Spleen (tissue), 11 donors: ENCODE measurements at regions not wholly inside any gene's neighbourhood (a gene's known extent, or its start where the extent isn't known, plus 50 kb on each side); places are given as distances from the start of the nearest gene placed in this dataset.

Experiments used
- DNase-seq: peaks from one replicate; pipeline ENCODE4 v3.0.0-alpha.2; 2020
- H3K27ac ChIP-seq, 8 donors: fragments of 200-600 bp; sonication (generic) in 7 of 8; 1 replicate in 4 of 8; 2 replicates in 4 of 8; pipeline versions ENCODE4 v1.5.0 to v1.8.0; 2016 to 2021; ENCODE audit warnings: inconsistent platforms in 4 of 8, mild to moderate bottlenecking in 4 of 8, moderate library complexity in 1 of 8
- H3K27me3 ChIP-seq, 7 donors: fragments of 200-600 bp; sonication (generic) in 6 of 7; replicated peaks in 1 of 7; 1 replicate in 4 of 7; 2 replicates in 3 of 7; pipeline versions ENCODE4 v1.5.0 to v1.8.0; 2016 to 2021; ENCODE audit warnings: inconsistent platforms in 3 of 7, mild to moderate bottlenecking in 1 of 7
- H3K36me3 ChIP-seq, 6 donors: fragments of 200-600 bp; sonication (generic) in 5 of 6; 1 replicate in 4 of 6; 2 replicates in 2 of 6; pipeline versions ENCODE4 v1.5.0 to v1.8.0; 2016 to 2021; ENCODE audit warnings: inconsistent platforms in 2 of 6
- H3K4me1 ChIP-seq, 6 donors: fragments of 200-600 bp; sonication (generic) in 5 of 6; 1 replicate in 3 of 6; 2 replicates in 3 of 6; pipeline versions ENCODE4 v1.5.0 to v1.8.0; 2016 to 2021; ENCODE audit warnings: inconsistent platforms in 3 of 6
- H3K4me3 ChIP-seq, 8 donors: fragments of 200-600 bp; sonication (generic) in 7 of 8; 1 replicate in 4 of 8; 2 replicates in 4 of 8; pipeline versions ENCODE4 v1.5.0 to v1.8.0; 2016 to 2021; ENCODE audit warnings: inconsistent platforms in 4 of 8, mild to moderate bottlenecking in 4 of 8, moderate library complexity in 2 of 8
- H3K9me3 ChIP-seq, 8 donors: fragments of 200-600 bp; sonication (generic) in 7 of 8; 1 replicate in 4 of 8; 2 replicates in 4 of 8; pipeline versions ENCODE4 v1.5.0 to v1.8.0; 2016 to 2021; ENCODE audit warnings: inconsistent platforms in 4 of 8
- POLR2A ChIP-seq, 3 donors: fragments of 450-650 bp; IDR thresholded peaks; one replicate each; pipeline ENCODE4 v1.5.1; 2017; ENCODE audit warnings: antibody characterized with exemption in 3 of 3, mild to moderate bottlenecking in 1 of 3
- POLR2AphosphoS5 ChIP-seq, 3 donors: sonication (generic); formaldehyde crosslinking; IDR thresholded peaks; one replicate each; pipeline ENCODE4 v1.5.1; 2017; ENCODE audit warnings: antibody characterized with exemption in 3 of 3
- WGBS, 5 donors: extraction: QIAGEN DNeasy Blood & Tissue Kit in 3 of 5; methylation state at CpG; one replicate each; pipeline versions ENCODE4 v1.1.5 to v1.1.7; 2013 to 2018; 5-methylcytosine and 5-hydroxymethylcytosine counted together
- intact Hi-C: fragments of 100-400 bp; cut with DNase I; formaldehyde crosslinking; loops from one replicate; pipeline ENCODE4 v1.15.0; 2023; ENCODE audit warnings: low total_unique reads
- TF ChIP-seq, protein P1 (sequence below), 11 experiments: fragments of 200-600 bp in 7 of 11; fragments of 450-650 bp in 4 of 11; sonication (generic) in 4 of 11; IDR thresholded peaks in 8 of 11; conservative IDR thresholded peaks in 3 of 11; 1 replicate in 7 of 11; 2 replicates in 4 of 11; pipeline versions ENCODE4 v1.4.0 to v1.8.0; 2016 to 2021; ENCODE audit warnings: antibody characterized with exemption in 11 of 11, inconsistent platforms in 4 of 11, mild to moderate bottlenecking in 1 of 11
- donor health status: healthy with polysubstance abuse.
- donor health status: DM: no; HTN: no; CAD: no; lungs with moderate emphysema.
- donor health status: DM: no; HTN: no; CAD: no.
- donor health status: Bipolar disorder and iron deficiency.
- donor health status: healthy.
- donor health status: DM: no; HTN: no; CAD: no.
- donor health status: DM: yes; HTN: yes; CAD: no.

DNA sequence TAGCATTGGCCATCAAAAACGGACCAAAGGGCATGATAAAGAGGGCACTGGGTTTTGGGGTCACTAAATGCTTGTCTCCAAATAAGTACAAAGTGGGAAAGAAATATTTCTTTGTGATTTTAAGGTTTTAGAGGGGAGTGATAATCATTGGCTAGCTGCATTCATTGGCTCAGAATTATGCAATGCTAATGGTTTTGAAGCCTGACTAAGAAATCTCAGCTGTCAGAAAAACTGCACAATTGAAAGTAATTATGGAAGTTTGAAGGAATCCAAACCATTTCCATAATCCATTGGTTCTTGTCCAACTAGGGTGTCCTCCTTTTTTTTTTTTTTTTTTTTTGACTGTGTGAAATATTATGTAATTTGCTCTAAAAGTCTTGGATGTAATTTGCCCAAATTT lies 88.2 kb upstream of the ARGLU1 start:
- DNase-seq: no peak
- 49 to 70% (median 60%) methylated on average over 1 of the region's 1 CpG for WGBS, 5 donors
- TF ChIP-seq POLR2A (IDR thresholded peaks at IDR 0.05): no peak
- no peak for TF ChIP-seq POLR2AphosphoS5 (IDR thresholded peaks at IDR 0.05)
- TF ChIP-seq, protein P1, sequence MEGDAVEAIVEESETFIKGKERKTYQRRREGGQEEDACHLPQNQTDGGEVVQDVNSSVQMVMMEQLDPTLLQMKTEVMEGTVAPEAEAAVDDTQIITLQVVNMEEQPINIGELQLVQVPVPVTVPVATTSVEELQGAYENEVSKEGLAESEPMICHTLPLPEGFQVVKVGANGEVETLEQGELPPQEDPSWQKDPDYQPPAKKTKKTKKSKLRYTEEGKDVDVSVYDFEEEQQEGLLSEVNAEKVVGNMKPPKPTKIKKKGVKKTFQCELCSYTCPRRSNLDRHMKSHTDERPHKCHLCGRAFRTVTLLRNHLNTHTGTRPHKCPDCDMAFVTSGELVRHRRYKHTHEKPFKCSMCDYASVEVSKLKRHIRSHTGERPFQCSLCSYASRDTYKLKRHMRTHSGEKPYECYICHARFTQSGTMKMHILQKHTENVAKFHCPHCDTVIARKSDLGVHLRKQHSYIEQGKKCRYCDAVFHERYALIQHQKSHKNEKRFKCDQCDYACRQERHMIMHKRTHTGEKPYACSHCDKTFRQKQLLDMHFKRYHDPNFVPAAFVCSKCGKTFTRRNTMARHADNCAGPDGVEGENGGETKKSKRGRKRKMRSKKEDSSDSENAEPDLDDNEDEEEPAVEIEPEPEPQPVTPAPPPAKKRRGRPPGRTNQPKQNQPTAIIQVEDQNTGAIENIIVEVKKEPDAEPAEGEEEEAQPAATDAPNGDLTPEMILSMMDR (IDR thresholded peaks at IDR 0.05 in 8 of 11, conservative IDR thresholded peaks at IDR 0.05 in 3 of 11): no peak
- no peak overlapping the region for H3K4me3 ChIP-seq
- no peak overlapping the region for H3K27ac ChIP-seq
- no peaks in the 10 kb centered on the region for H3K9me3 ChIP-seq
- no peaks in the 10 kb centered on the region for H3K27me3 ChIP-seq
- no peaks in the 10 kb centered on the region for H3K4me1 ChIP-seq
- H3K36me3 ChIP-seq: no peaks in the 10 kb centered on the region
- intact Hi-C loops: no loop called here

DNA sequence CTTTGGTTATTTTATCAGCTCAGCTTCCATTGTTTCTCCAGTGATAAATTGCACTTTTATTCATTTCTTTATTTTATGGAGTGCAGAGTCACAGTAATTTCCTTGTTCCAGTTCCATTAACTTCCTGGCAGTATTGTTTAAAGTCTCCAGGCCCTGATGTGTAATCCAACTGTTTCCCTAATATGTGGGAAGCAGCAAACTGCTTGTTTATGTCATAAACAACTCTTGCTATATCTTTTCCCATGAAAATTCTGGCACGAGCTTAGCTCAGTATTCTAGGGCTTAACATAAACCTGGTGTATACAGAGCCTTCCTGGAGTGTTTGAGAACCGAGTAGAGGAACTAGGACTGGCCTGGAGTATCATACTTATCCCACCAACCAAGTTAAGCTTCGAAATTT lies 83.5 kb upstream of the ARGLU1 start:
- Histone ChIP-seq H3K27ac (no peak overlapping the region), H3K9me3 (no peaks in the 10 kb centered on the region), H3K36me3 (no peaks in the 10 kb centered on the region), H3K27me3 (no peaks in the 10 kb centered on the region), H3K4me1 (no peaks in the 10 kb centered on the region), H3K4me3 (no peak overlapping the region)
- TF ChIP-seq POLR2AphosphoS5 (IDR thresholded peaks at IDR 0.05): no peak
- TF ChIP-seq POLR2A (IDR thresholded peaks at IDR 0.05): no peak
- TF ChIP-seq, protein P1 (IDR thresholded peaks at IDR 0.05 in 8 of 11, conservative IDR thresholded peaks at IDR 0.05 in 3 of 11): no peak
- DNase-seq: no peak
- intact Hi-C loops: no loop called here
- WGBS, 5 donors: 59 to 80% (median 69%) methylated on average over 3 of the region's 3 CpGs

GRCh38 chr13:106650690-106651205 lies 82.8 kb upstream of the ARGLU1 start:
- H3K4me1 ChIP-seq: no peaks in the 10 kb centered on the region
- no peaks in the 10 kb centered on the region for H3K36me3 ChIP-seq
- no peak overlapping the region for H3K4me3 ChIP-seq
- DNase-seq: no peak
- intact Hi-C loops: no loop called here
- H3K9me3 ChIP-seq: no peaks in the 10 kb centered on the region
- TF ChIP-seq POLR2AphosphoS5 (IDR thresholded peaks at IDR 0.05): no peak
- TF ChIP-seq POLR2A (IDR thresholded peaks at IDR 0.05): no peak
- TF ChIP-seq, protein P1 (IDR thresholded peaks at IDR 0.05 in 8 of 11, conservative IDR thresholded peaks at IDR 0.05 in 3 of 11): no peak
- H3K27ac ChIP-seq: no peak overlapping the region
- 89 to 95% (median 92%) methylated on average over 7 of the region's 7 CpGs for WGBS, 5 donors
- H3K27me3 ChIP-seq: no peaks in the 10 kb centered on the region

DNA sequence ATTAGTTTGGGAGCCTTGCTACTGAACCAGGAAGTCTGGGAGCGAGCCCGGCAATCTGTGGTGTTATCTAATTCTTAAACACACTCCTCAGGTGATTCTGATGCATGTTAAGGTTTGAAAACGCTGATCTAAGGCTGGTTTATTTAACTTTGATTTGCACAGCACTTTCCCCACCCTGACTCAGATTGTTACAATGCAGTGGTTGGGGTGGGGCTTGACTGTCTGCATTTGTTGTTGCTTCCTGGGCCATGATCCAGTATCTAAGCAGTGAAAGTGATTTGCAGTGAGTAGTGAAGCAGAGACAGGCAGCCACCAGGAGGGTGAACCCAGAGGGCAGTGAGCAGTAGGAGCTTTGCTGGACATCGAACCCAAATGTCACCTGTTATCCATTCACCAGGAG lies 81.6 kb upstream of the ARGLU1 start:
- H3K9me3 ChIP-seq: no peaks in the 10 kb centered on the region
- H3K27me3 ChIP-seq: no peaks in the 10 kb centered on the region
- no peak overlapping the region for H3K4me3 ChIP-seq
- TF ChIP-seq POLR2AphosphoS5 (IDR thresholded peaks at IDR 0.05) (no peak), POLR2A (IDR thresholded peaks at IDR 0.05) (no peak)
- TF ChIP-seq, protein P1 (IDR thresholded peaks at IDR 0.05 in 8 of 11, conservative IDR thresholded peaks at IDR 0.05 in 3 of 11): no peak
- no peak overlapping the region for H3K27ac ChIP-seq
- intact Hi-C loops: no loop called here
- DNase-seq: no peak
- H3K4me1 ChIP-seq: no peaks in the 10 kb centered on the region
- H3K36me3 ChIP-seq: no peaks in the 10 kb centered on the region
- 84 to 93% (median 88%) methylated on average over 4 of the region's 4 CpGs for WGBS, 5 donors
